ENCODE measurements at regions not wholly inside any gene's neighbourhood (a gene's known extent, or its start where the extent isn't known, plus 50 kb on each side); places are given as distances from the start of the nearest gene placed in this dataset.

- no peak for TF ChIP-seq CHD1 (IDR thresholded peaks at IDR 0.05; ENCODE audit: low read depth, low read length)
- TF ChIP-seq TCF12 (IDR thresholded peaks at IDR 0.05; ENCODE audit: low read depth, low read length): no peak
- no peak for TF ChIP-seq GABPA (IDR thresholded peaks at IDR 0.05; ENCODE audit: low read depth)
- TF ChIP-seq TBL1XR1 (IDR thresholded peaks at IDR 0.05; ENCODE audit: low read depth, low read length): no peak
These were observed 380.9 kb upstream of the PRMT6 start for GRCh38 chr1:106675558-106675957.

Measured in GM12878 (cell line).